ENCODE measurements at regions not wholly inside any gene's neighbourhood (a gene's known extent, or its start where the extent isn't known, plus 50 kb on each side); places are given as distances from the start of the nearest gene placed in this dataset.

- intact Hi-C loops (cut with DNase I, micrococcal nuclease) = no loop called here
- ATAC-seq (peak; percentile 31), DNase-seq (no peak)
- Histone ChIP-seq H3K4me1 (ENCODE audit: low read depth) (peaks cover 3% of the 10 kb centered on the region), H3K9me3 (no peaks in the 10 kb centered on the region), H3K36me3 (ENCODE audit: low read depth) (no peaks in the 10 kb centered on the region), H3K4me3 (no peak overlapping the region)
- no peak for TF ChIP-seq CTCF (IDR thresholded peaks at IDR 0.05)
Observed at GRCh38 chr5:33338336-33339110, 102.2 kb upstream of the TARS1 start.

DNA sequence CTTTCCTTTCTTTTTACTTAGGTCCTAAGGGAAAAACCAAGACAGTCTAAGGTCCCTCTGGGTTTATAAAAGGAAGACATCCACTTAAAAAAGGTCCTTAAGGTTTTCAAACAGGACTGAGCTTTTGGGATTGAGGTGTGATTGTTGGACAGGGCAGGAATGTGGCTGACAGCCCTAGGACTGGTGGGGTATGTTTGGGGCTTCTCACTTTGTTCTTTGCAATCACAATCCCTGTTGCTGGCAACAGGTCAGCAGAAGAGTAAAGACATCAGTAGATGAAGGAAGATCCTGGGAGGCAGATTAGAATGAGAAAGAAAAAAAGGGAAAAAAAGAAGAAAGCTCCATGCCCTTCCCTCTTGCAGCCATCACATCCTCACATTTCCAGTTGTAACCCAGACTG, 101.4 kb upstream of the TARS1 start:
- Histone ChIP-seq H3K36me3 (ENCODE audit: low read depth) (no peaks in the 10 kb centered on the region), H3K9me3 (no peaks in the 10 kb centered on the region), H3K4me3 (no peak overlapping the region), H3K4me1 (ENCODE audit: low read depth) (peaks cover 3% of the 10 kb centered on the region)
- no peak for TF ChIP-seq CTCF (IDR thresholded peaks at IDR 0.05)
- ATAC-seq = no peak
- intact Hi-C loops (cut with DNase I, micrococcal nuclease) = no loop called here
- DNase-seq = no peak

DNA sequence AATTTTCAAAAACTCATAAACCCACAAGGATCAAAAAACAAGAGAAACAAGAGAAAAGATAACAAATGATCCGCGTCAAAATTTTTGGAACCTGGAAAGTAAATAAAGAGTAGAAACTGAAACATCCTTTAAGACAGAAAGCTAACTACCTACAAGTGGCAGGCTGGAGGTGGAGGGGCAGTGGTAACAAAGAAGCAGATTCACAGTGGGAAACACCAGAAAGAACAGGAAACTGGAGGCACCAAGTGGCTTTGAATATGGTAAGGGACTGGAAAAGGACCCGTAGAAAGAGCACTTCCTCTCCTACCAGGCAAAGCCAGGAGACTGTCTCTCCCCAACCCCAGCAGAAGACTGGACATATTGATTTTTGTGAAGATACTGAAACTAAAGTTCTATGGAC, 100.6 kb upstream of the TARS1 start:
- no peak for ATAC-seq
- Histone ChIP-seq H3K36me3 (ENCODE audit: low read depth) (no peaks in the 10 kb centered on the region), H3K4me1 (ENCODE audit: low read depth) (peaks cover 3% of the 10 kb centered on the region), H3K4me3 (no peak overlapping the region), H3K9me3 (no peaks in the 10 kb centered on the region)
- DNase-seq = no peak
- no peak for TF ChIP-seq CTCF (IDR thresholded peaks at IDR 0.05)
- intact Hi-C loops (cut with DNase I, micrococcal nuclease) = no loop called here

DNA sequence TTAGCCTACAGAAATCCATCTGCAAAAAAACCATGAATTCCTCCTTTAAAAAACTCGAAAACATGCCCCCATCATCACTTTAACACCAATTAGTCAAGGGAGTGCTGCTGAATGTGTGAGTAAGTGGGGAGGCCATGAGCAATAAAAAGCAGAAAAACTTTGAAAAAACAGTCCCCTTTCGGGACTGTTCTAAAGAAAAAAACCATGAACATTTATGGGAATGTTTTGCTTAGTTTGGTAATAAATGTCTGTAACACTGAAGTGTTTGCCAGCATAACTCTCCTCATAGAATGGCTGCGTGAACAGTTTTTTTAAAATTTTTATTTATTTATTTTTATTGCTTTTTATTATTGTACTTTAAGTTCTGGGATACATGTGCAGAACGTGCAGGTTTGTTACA, 99.4 kb upstream of the TARS1 start:
- intact Hi-C loops (cut with DNase I, micrococcal nuclease) = no loop called here
- DNase-seq = no peak
- Histone ChIP-seq H3K4me3 (no peak overlapping the region), H3K4me1 (ENCODE audit: low read depth) (peaks cover 3% of the 10 kb centered on the region), H3K36me3 (ENCODE audit: low read depth) (no peaks in the 10 kb centered on the region), H3K9me3 (no peaks in the 10 kb centered on the region)
- TF ChIP-seq CTCF (IDR thresholded peaks at IDR 0.05) = no peak
- no peak for ATAC-seq

GRCh38 chr5:33343676-33344327, 97.0 kb upstream of the TARS1 start:
- Histone ChIP-seq H3K36me3 (ENCODE audit: low read depth) (no peaks in the 10 kb centered on the region), H3K9me3 (no peaks in the 10 kb centered on the region), H3K4me1 (ENCODE audit: low read depth) (no peaks in the 10 kb centered on the region), H3K4me3 (no peak overlapping the region)
- DNase-seq = no peak
- peak; percentile 56 for ATAC-seq
- no peak for TF ChIP-seq CTCF (IDR thresholded peaks at IDR 0.05)
- intact Hi-C loops (cut with DNase I, micrococcal nuclease) = no loop called here
